Upper lobe of left lung (tissue), 4 donors: ENCODE measurements at regions not wholly inside any gene's neighbourhood (a gene's known extent, or its start where the extent isn't known, plus 50 kb on each side); places are given as distances from the start of the nearest gene placed in this dataset.

Source experiments
- POLR2A ChIP-seq, 4 donors: fragments of 450-650 bp; IDR thresholded peaks; one replicate each; pipeline ENCODE4 v1.5.1; 2016 to 2017; ENCODE audit warnings: antibody characterized with exemption in 4 of 4, mild to moderate bottlenecking in 2 of 4
- TF ChIP-seq, protein P1 (sequence below), 6 experiments: fragments of 450-650 bp in 4 of 6; fragments of 200-600 bp in 2 of 6; sonication (generic) in 2 of 6; IDR thresholded peaks; one replicate each; pipeline ENCODE4 v1.5.1; 2016 to 2019; ENCODE audit warnings: antibody characterized with exemption in 6 of 6

DNA sequence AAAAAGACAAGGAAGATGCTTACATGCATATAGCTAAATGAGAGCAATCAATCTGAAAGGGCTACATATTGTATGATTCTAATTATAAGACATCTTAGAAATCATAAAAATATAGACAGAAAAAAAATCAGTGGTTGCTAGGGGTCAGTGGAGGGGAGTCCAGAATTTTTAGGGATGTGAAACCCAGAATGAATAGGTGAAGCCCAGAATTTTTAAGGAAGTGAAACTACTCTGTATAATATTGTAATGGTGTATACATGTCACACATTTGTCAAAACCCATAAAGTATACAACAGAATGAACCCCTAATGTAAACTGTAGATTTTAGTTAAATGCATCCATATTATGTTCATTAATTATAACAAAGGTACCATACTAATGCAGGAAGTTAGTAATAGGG is 713.2 kb downstream of the FLRT2 start:
- TF ChIP-seq, protein P1, sequence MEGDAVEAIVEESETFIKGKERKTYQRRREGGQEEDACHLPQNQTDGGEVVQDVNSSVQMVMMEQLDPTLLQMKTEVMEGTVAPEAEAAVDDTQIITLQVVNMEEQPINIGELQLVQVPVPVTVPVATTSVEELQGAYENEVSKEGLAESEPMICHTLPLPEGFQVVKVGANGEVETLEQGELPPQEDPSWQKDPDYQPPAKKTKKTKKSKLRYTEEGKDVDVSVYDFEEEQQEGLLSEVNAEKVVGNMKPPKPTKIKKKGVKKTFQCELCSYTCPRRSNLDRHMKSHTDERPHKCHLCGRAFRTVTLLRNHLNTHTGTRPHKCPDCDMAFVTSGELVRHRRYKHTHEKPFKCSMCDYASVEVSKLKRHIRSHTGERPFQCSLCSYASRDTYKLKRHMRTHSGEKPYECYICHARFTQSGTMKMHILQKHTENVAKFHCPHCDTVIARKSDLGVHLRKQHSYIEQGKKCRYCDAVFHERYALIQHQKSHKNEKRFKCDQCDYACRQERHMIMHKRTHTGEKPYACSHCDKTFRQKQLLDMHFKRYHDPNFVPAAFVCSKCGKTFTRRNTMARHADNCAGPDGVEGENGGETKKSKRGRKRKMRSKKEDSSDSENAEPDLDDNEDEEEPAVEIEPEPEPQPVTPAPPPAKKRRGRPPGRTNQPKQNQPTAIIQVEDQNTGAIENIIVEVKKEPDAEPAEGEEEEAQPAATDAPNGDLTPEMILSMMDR (IDR thresholded peaks at IDR 0.05): no peak
- TF ChIP-seq POLR2A (IDR thresholded peaks at IDR 0.05): no peak
